GM23338 (cell line): ENCODE measurements at regions not wholly inside any gene's neighbourhood (a gene's known extent, or its start where the extent isn't known, plus 50 kb on each side); places are given as distances from the start of the nearest gene placed in this dataset.

ENCODE experiments used
- ATAC-seq: fragments of 200-7000 bp; cut with Tn5 transposase; 3 replicates; pipeline ENCODE4 v1.9.1; 2020
- DNase-seq: peaks from one replicate; pipeline ENCODE4 v3.0.0-alpha.2; 2015; ENCODE audit warnings: low spot score
- H2AFZ ChIP-seq: fragments of 200-600 bp; sonication (generic); 2 replicates; pipeline ENCODE4 v1.8.0; 2016; ENCODE audit warnings: antibody characterized with exemption, mild to moderate bottlenecking, moderate library complexity
- H3F3A ChIP-seq: fragments of 200-600 bp; sonication (generic); replicated peaks from 2 replicates; pipeline ENCODE4 v1.8.0; 2017; ENCODE audit warnings: antibody characterized with exemption, mixed run types, low read depth
- H3K27ac ChIP-seq: fragments of 200-600 bp; sonication (generic); 2 replicates; pipeline ENCODE4 v1.6.1; 2016; ENCODE audit warnings: low read depth
- H3K27me3 ChIP-seq: fragments of 200-600 bp; sonication (generic); 2 replicates; pipeline ENCODE4 v1.8.0; 2016; ENCODE audit warnings: mild to moderate bottlenecking, mixed run types, moderate library complexity; ENCODE audit not compliant: insufficient read depth
- H3K36me3 ChIP-seq: fragments of 200-600 bp; sonication (generic); 2 replicates; pipeline ENCODE4 v1.8.0; 2016; ENCODE audit warnings: mild to moderate bottlenecking; ENCODE audit not compliant: insufficient read depth
- H3K4me1 ChIP-seq: fragments of 200-600 bp; sonication (generic); 2 replicates; pipeline ENCODE4 v1.8.0; 2016; ENCODE audit warnings: mild to moderate bottlenecking, moderate library complexity; ENCODE audit not compliant: insufficient read depth
- H3K4me2 ChIP-seq: fragments of 200-600 bp; sonication (generic); 2 replicates; pipeline ENCODE4 v1.7.1; 2017; ENCODE audit warnings: mixed run types
- H3K4me3 ChIP-seq: fragments of 200-600 bp; sonication (generic); 2 replicates; pipeline ENCODE4 v1.6.1; 2016; ENCODE audit warnings: mixed run types
- H3K79me2 ChIP-seq: fragments of 200-600 bp; sonication (generic); replicated peaks from 2 replicates; pipeline ENCODE4 v1.8.0; 2017; ENCODE audit warnings: mild to moderate bottlenecking; ENCODE audit not compliant: insufficient read depth
- H3K9me2 ChIP-seq: fragments of 200-600 bp; sonication (generic); 2 replicates; pipeline ENCODE4 v1.8.0; 2017; ENCODE audit not compliant: insufficient read depth
- H4K20me1 ChIP-seq: fragments of 200-600 bp; sonication (generic); replicated peaks from 2 replicates; pipeline ENCODE4 v1.8.0; 2017; ENCODE audit warnings: mild to moderate bottlenecking; ENCODE audit not compliant: insufficient read depth
- H3K27ac Mint-ChIP-seq: 2 replicates; pipeline ENCODE4 v1.8.0; 2020; ENCODE audit warnings: inconsistent platforms, mild to moderate bottlenecking, moderate library complexity, mixed read lengths
- H3K27me3 Mint-ChIP-seq: 3 replicates; pipeline ENCODE4 v1.8.0; 2022; ENCODE audit warnings: low read depth, mild to moderate bottlenecking, moderate library complexity, mixed read lengths, inconsistent platforms; ENCODE audit not compliant: insufficient read depth, poor library complexity
- H3K36me3 Mint-ChIP-seq: 3 replicates; pipeline ENCODE4 v1.8.0; 2021; ENCODE audit warnings: low read depth, mild to moderate bottlenecking, inconsistent platforms, moderate library complexity, mixed read lengths
- H3K4me1 Mint-ChIP-seq: 3 replicates; pipeline ENCODE4 v1.8.0; 2020; ENCODE audit warnings: mild to moderate bottlenecking, inconsistent platforms, mixed read lengths
- H3K4me3 Mint-ChIP-seq: 3 replicates; pipeline ENCODE4 v1.8.0; 2021; ENCODE audit warnings: moderate library complexity, mild to moderate bottlenecking, inconsistent platforms, mixed read lengths
- H3K9me3 Mint-ChIP-seq: 3 replicates; pipeline ENCODE4 v1.8.0; 2020; ENCODE audit warnings: moderate library complexity, mild to moderate bottlenecking, inconsistent platforms, mixed read lengths
- CREB1 ChIP-seq: fragments of 250-450 bp; sonication (Bioruptor Pico); IDR thresholded peaks from 2 replicates; pipeline ENCODE4 v1.5.0; 2020; ENCODE audit warnings: low read depth, mild to moderate bottlenecking, moderate library complexity
- ETS1 ChIP-seq: IDR thresholded peaks from 2 replicates; pipeline ENCODE4 v1.6.1; 2016; ENCODE audit warnings: antibody characterized with exemption
- EZH2 ChIP-seq: fragments of 200-600 bp; sonication (generic); IDR thresholded peaks from one replicate; pipeline ENCODE4 v1.8.0; 2017; ENCODE audit warnings: antibody characterized with exemption, mild to moderate bottlenecking, low read depth; ENCODE audit not compliant: unreplicated experiment
- EZH2phosphoT487 ChIP-seq: fragments of 200-600 bp; sonication (generic); IDR thresholded peaks from one replicate; pipeline ENCODE4 v1.8.1; 2018; ENCODE audit warnings: antibody characterized with exemption; ENCODE audit not compliant: unreplicated experiment
- JUNB ChIP-seq: IDR thresholded peaks from one replicate; pipeline ENCODE4 v1.6.1; 2016; ENCODE audit warnings: antibody characterized with exemption; ENCODE audit not compliant: unreplicated experiment
- NANOG ChIP-seq: IDR thresholded peaks from 2 replicates; pipeline ENCODE4 v1.6.1; 2016; ENCODE audit warnings: antibody characterized with exemption, borderline replicate concordance
- POLR2AphosphoS5 ChIP-seq: IDR thresholded peaks from 2 replicates; pipeline ENCODE4 v1.6.1; 2016; ENCODE audit warnings: antibody characterized with exemption, low read depth
- STAT1 ChIP-seq: IDR thresholded peaks from one replicate; pipeline ENCODE4 v1.6.1; 2016; ENCODE audit warnings: antibody characterized with exemption; ENCODE audit not compliant: unreplicated experiment
- ZNF114 ChIP-seq: fragments of 250-450 bp; sonication (Bioruptor Pico); IDR thresholded peaks from 2 replicates; pipeline ENCODE4 v1.5.0; 2020; ENCODE audit warnings: mild to moderate bottlenecking, moderate library complexity
- ZNF331 ChIP-seq: fragments of 250-450 bp; sonication (Bioruptor Pico); IDR thresholded peaks from 2 replicates; pipeline ENCODE4 v1.5.0; 2020; ENCODE audit warnings: low read depth, mild to moderate bottlenecking, moderate library complexity
- TF ChIP-seq, protein P1 (sequence below), 2 experiments: fragments of 200-600 bp in 1 of 2; sonication (generic) in 1 of 2; conservative IDR thresholded peaks; 2 replicates each; pipeline versions ENCODE4 v1.5.1 to v1.6.1; 2016 to 2017; ENCODE audit warnings: antibody characterized with exemption in 2 of 2, low read depth in 2 of 2, mild to moderate bottlenecking in 2 of 2, moderate library complexity in 1 of 2
- TF ChIP-seq, protein P2 (sequence below): IDR thresholded peaks from one replicate; pipeline ENCODE4 v1.6.1; 2018; ENCODE audit warnings: antibody characterized with exemption; ENCODE audit not compliant: unreplicated experiment
- TF ChIP-seq, protein P3 (sequence below): fragments of 250-450 bp; sonication (Bioruptor Pico); IDR thresholded peaks from 2 replicates; pipeline ENCODE4 v1.5.0; 2020; ENCODE audit warnings: mild to moderate bottlenecking, moderate library complexity

DNA sequence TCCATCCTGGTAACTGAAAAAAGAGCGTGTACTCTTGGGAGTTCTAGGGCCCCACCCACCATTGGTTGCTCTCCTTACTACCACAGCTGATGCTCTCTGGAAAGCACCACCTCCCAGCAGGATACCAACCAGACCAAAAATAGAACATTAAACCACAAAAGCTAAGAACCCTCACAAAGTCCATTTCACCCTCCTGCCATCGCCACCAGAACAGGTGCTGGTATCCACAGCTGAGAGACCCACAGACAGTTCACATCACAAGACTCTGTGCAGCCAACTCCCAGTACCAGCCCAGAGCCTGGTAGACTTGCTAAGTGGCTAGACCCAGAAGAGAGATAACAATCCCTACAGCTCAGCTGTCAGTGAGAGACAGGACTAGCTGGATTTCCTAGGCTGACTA lies 240.6 kb downstream of the PABPC4L start:
- H4K20me1 ChIP-seq, result no peaks in the 10 kb centered on the region
- no peaks in the 10 kb centered on the region for H3K4me1 Mint-ChIP-seq
- no peak overlapping the region for H3K4me3 Mint-ChIP-seq
- no peak for ATAC-seq
- no peak overlapping the region for H3K27ac ChIP-seq
- H3K4me1 ChIP-seq, result no peaks in the 10 kb centered on the region
- TF ChIP-seq EZH2phosphoT487, result no peak
- no peak for TF ChIP-seq ZNF331 (CRISPR knock-in tag)
- TF ChIP-seq, protein P1, sequence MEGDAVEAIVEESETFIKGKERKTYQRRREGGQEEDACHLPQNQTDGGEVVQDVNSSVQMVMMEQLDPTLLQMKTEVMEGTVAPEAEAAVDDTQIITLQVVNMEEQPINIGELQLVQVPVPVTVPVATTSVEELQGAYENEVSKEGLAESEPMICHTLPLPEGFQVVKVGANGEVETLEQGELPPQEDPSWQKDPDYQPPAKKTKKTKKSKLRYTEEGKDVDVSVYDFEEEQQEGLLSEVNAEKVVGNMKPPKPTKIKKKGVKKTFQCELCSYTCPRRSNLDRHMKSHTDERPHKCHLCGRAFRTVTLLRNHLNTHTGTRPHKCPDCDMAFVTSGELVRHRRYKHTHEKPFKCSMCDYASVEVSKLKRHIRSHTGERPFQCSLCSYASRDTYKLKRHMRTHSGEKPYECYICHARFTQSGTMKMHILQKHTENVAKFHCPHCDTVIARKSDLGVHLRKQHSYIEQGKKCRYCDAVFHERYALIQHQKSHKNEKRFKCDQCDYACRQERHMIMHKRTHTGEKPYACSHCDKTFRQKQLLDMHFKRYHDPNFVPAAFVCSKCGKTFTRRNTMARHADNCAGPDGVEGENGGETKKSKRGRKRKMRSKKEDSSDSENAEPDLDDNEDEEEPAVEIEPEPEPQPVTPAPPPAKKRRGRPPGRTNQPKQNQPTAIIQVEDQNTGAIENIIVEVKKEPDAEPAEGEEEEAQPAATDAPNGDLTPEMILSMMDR (conservative IDR thresholded peaks at IDR 0.05; ENCODE audit: low read depth in 2 of 2), result no peak
- TF ChIP-seq JUNB, result no peak
- TF ChIP-seq EZH2, result no peak
- no peak for TF ChIP-seq CREB1 (CRISPR knock-in tag)
- no peak for TF ChIP-seq POLR2AphosphoS5
- no peak for TF ChIP-seq ZNF114 (CRISPR knock-in tag)
- no peak for TF ChIP-seq STAT1
- TF ChIP-seq ETS1, result no peak
- TF ChIP-seq, protein P2, sequence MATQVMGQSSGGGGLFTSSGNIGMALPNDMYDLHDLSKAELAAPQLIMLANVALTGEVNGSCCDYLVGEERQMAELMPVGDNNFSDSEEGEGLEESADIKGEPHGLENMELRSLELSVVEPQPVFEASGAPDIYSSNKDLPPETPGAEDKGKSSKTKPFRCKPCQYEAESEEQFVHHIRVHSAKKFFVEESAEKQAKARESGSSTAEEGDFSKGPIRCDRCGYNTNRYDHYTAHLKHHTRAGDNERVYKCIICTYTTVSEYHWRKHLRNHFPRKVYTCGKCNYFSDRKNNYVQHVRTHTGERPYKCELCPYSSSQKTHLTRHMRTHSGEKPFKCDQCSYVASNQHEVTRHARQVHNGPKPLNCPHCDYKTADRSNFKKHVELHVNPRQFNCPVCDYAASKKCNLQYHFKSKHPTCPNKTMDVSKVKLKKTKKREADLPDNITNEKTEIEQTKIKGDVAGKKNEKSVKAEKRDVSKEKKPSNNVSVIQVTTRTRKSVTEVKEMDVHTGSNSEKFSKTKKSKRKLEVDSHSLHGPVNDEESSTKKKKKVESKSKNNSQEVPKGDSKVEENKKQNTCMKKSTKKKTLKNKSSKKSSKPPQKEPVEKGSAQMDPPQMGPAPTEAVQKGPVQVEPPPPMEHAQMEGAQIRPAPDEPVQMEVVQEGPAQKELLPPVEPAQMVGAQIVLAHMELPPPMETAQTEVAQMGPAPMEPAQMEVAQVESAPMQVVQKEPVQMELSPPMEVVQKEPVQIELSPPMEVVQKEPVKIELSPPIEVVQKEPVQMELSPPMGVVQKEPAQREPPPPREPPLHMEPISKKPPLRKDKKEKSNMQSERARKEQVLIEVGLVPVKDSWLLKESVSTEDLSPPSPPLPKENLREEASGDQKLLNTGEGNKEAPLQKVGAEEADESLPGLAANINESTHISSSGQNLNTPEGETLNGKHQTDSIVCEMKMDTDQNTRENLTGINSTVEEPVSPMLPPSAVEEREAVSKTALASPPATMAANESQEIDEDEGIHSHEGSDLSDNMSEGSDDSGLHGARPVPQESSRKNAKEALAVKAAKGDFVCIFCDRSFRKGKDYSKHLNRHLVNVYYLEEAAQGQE, result no peak
- TF ChIP-seq, protein P3, sequence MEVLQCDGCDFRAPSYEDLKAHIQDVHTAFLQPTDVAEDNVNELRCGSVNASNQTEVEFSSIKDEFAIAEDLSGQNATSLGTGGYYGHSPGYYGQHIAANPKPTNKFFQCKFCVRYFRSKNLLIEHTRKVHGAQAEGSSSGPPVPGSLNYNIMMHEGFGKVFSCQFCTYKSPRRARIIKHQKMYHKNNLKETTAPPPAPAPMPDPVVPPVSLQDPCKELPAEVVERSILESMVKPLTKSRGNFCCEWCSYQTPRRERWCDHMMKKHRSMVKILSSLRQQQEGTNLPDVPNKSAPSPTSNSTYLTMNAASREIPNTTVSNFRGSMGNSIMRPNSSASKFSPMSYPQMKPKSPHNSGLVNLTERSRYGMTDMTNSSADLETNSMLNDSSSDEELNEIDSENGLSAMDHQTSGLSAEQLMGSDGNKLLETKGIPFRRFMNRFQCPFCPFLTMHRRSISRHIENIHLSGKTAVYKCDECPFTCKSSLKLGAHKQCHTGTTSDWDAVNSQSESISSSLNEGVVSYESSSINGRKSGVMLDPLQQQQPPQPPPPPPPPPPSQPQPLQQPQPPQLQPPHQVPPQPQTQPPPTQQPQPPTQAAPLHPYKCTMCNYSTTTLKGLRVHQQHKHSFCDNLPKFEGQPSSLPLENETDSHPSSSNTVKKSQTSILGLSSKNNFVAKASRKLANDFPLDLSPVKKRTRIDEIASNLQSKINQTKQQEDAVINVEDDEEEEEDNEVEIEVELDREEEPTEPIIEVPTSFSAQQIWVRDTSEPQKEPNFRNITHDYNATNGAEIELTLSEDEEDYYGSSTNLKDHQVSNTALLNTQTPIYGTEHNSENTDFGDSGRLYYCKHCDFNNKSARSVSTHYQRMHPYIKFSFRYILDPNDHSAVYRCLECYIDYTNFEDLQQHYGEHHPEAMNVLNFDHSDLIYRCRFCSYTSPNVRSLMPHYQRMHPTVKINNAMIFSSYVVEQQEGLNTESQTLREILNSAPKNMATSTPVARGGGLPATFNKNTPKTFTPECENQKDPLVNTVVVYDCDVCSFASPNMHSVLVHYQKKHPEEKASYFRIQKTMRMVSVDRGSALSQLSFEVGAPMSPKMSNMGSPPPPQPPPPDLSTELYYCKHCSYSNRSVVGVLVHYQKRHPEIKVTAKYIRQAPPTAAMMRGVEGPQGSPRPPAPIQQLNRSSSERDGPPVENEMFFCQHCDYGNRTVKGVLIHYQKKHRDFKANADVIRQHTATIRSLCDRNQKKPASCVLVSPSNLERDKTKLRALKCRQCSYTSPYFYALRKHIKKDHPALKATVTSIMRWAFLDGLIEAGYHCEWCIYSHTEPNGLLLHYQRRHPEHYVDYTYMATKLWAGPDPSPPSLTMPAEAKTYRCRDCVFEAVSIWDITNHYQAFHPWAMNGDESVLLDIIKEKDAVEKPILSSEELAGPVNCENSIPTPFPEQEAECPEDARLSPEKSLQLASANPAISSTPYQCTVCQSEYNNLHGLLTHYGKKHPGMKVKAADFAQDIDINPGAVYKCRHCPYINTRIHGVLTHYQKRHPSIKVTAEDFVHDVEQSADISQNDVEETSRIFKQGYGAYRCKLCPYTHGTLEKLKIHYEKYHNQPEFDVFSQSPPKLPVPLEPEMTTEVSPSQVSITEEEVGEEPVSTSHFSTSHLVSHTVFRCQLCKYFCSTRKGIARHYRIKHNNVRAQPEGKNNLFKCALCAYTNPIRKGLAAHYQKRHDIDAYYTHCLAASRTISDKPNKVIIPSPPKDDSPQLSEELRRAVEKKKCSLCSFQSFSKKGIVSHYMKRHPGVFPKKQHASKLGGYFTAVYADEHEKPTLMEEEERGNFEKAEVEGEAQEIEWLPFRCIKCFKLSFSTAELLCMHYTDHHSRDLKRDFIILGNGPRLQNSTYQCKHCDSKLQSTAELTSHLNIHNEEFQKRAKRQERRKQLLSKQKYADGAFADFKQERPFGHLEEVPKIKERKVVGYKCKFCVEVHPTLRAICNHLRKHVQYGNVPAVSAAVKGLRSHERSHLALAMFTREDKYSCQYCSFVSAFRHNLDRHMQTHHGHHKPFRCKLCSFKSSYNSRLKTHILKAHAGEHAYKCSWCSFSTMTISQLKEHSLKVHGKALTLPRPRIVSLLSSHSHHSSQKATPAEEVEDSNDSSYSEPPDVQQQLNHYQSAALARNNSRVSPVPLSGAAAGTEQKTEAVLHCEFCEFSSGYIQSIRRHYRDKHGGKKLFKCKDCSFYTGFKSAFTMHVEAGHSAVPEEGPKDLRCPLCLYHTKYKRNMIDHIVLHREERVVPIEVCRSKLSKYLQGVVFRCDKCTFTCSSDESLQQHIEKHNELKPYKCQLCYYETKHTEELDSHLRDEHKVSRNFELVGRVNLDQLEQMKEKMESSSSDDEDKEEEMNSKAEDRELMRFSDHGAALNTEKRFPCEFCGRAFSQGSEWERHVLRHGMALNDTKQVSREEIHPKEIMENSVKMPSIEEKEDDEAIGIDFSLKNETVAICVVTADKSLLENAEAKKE (CRISPR knock-in tag), result no peak
- TF ChIP-seq NANOG, result no peak
- H2AFZ ChIP-seq, result no peak overlapping the region
- H3K27me3 Mint-ChIP-seq, result peaks cover 4% of the 10 kb centered on the region
- H3K36me3 Mint-ChIP-seq, result peaks cover 30% of the 10 kb centered on the region
- no peaks in the 10 kb centered on the region for H3K79me2 ChIP-seq
- H3K4me2 ChIP-seq, result no peak overlapping the region
- peaks cover 25% of the 10 kb centered on the region for H3K9me3 Mint-ChIP-seq
- no peaks in the 10 kb centered on the region for H3K27me3 ChIP-seq
- H3K27ac Mint-ChIP-seq, result no peak overlapping the region
- peaks cover 35% of the 10 kb centered on the region; the same call in 1 of the 2 replicates for H3K9me2 ChIP-seq
- DNase-seq, result no peak
- H3K36me3 ChIP-seq, result no peaks in the 10 kb centered on the region; the same call in 1 of the 2 replicates
- H3F3A ChIP-seq, result no peaks in the 10 kb centered on the region
- no peak overlapping the region for H3K4me3 ChIP-seq
